GM23338 (cell line): ENCODE measurements at regions not wholly inside any gene's neighbourhood (a gene's known extent, or its start where the extent isn't known, plus 50 kb on each side); places are given as distances from the start of the nearest gene placed in this dataset.

ENCODE experiments used
- ATAC-seq: fragments of 200-7000 bp; cut with Tn5 transposase; 3 replicates; pipeline ENCODE4 v1.9.1; 2020
- DNase-seq: peaks from one replicate; pipeline ENCODE4 v3.0.0-alpha.2; 2015; ENCODE audit warnings: low spot score
- H2AFZ ChIP-seq: fragments of 200-600 bp; sonication (generic); 2 replicates; pipeline ENCODE4 v1.8.0; 2016; ENCODE audit warnings: antibody characterized with exemption, mild to moderate bottlenecking, moderate library complexity
- H3F3A ChIP-seq: fragments of 200-600 bp; sonication (generic); replicated peaks from 2 replicates; pipeline ENCODE4 v1.8.0; 2017; ENCODE audit warnings: antibody characterized with exemption, mixed run types, low read depth
- H3K27ac ChIP-seq: fragments of 200-600 bp; sonication (generic); 2 replicates; pipeline ENCODE4 v1.6.1; 2016; ENCODE audit warnings: low read depth
- H3K27me3 ChIP-seq: fragments of 200-600 bp; sonication (generic); 2 replicates; pipeline ENCODE4 v1.8.0; 2016; ENCODE audit warnings: mild to moderate bottlenecking, mixed run types, moderate library complexity; ENCODE audit not compliant: insufficient read depth
- H3K36me3 ChIP-seq: fragments of 200-600 bp; sonication (generic); 2 replicates; pipeline ENCODE4 v1.8.0; 2016; ENCODE audit warnings: mild to moderate bottlenecking; ENCODE audit not compliant: insufficient read depth
- H3K4me1 ChIP-seq: fragments of 200-600 bp; sonication (generic); 2 replicates; pipeline ENCODE4 v1.8.0; 2016; ENCODE audit warnings: mild to moderate bottlenecking, moderate library complexity; ENCODE audit not compliant: insufficient read depth
- H3K4me2 ChIP-seq: fragments of 200-600 bp; sonication (generic); 2 replicates; pipeline ENCODE4 v1.7.1; 2017; ENCODE audit warnings: mixed run types
- H3K4me3 ChIP-seq: fragments of 200-600 bp; sonication (generic); 2 replicates; pipeline ENCODE4 v1.6.1; 2016; ENCODE audit warnings: mixed run types
- H3K79me2 ChIP-seq: fragments of 200-600 bp; sonication (generic); replicated peaks from 2 replicates; pipeline ENCODE4 v1.8.0; 2017; ENCODE audit warnings: mild to moderate bottlenecking; ENCODE audit not compliant: insufficient read depth
- H3K9me2 ChIP-seq: fragments of 200-600 bp; sonication (generic); 2 replicates; pipeline ENCODE4 v1.8.0; 2017; ENCODE audit not compliant: insufficient read depth
- H4K20me1 ChIP-seq: fragments of 200-600 bp; sonication (generic); replicated peaks from 2 replicates; pipeline ENCODE4 v1.8.0; 2017; ENCODE audit warnings: mild to moderate bottlenecking; ENCODE audit not compliant: insufficient read depth
- H3K27ac Mint-ChIP-seq: 2 replicates; pipeline ENCODE4 v1.8.0; 2020; ENCODE audit warnings: inconsistent platforms, mild to moderate bottlenecking, moderate library complexity, mixed read lengths
- H3K27me3 Mint-ChIP-seq: 3 replicates; pipeline ENCODE4 v1.8.0; 2022; ENCODE audit warnings: low read depth, mild to moderate bottlenecking, moderate library complexity, mixed read lengths, inconsistent platforms; ENCODE audit not compliant: insufficient read depth, poor library complexity
- H3K36me3 Mint-ChIP-seq: 3 replicates; pipeline ENCODE4 v1.8.0; 2021; ENCODE audit warnings: low read depth, mild to moderate bottlenecking, inconsistent platforms, moderate library complexity, mixed read lengths
- H3K4me1 Mint-ChIP-seq: 3 replicates; pipeline ENCODE4 v1.8.0; 2020; ENCODE audit warnings: mild to moderate bottlenecking, inconsistent platforms, mixed read lengths
- H3K4me3 Mint-ChIP-seq: 3 replicates; pipeline ENCODE4 v1.8.0; 2021; ENCODE audit warnings: moderate library complexity, mild to moderate bottlenecking, inconsistent platforms, mixed read lengths
- H3K9me3 Mint-ChIP-seq: 3 replicates; pipeline ENCODE4 v1.8.0; 2020; ENCODE audit warnings: moderate library complexity, mild to moderate bottlenecking, inconsistent platforms, mixed read lengths
- CREB1 ChIP-seq: fragments of 250-450 bp; sonication (Bioruptor Pico); IDR thresholded peaks from 2 replicates; pipeline ENCODE4 v1.5.0; 2020; ENCODE audit warnings: low read depth, mild to moderate bottlenecking, moderate library complexity
- EZH2 ChIP-seq: fragments of 200-600 bp; sonication (generic); IDR thresholded peaks from one replicate; pipeline ENCODE4 v1.8.0; 2017; ENCODE audit warnings: antibody characterized with exemption, mild to moderate bottlenecking, low read depth; ENCODE audit not compliant: unreplicated experiment
- EZH2phosphoT487 ChIP-seq: fragments of 200-600 bp; sonication (generic); IDR thresholded peaks from one replicate; pipeline ENCODE4 v1.8.1; 2018; ENCODE audit warnings: antibody characterized with exemption; ENCODE audit not compliant: unreplicated experiment
- JUNB ChIP-seq: IDR thresholded peaks from one replicate; pipeline ENCODE4 v1.6.1; 2016; ENCODE audit warnings: antibody characterized with exemption; ENCODE audit not compliant: unreplicated experiment
- NANOG ChIP-seq: IDR thresholded peaks from 2 replicates; pipeline ENCODE4 v1.6.1; 2016; ENCODE audit warnings: antibody characterized with exemption, borderline replicate concordance
- POLR2AphosphoS5 ChIP-seq: IDR thresholded peaks from 2 replicates; pipeline ENCODE4 v1.6.1; 2016; ENCODE audit warnings: antibody characterized with exemption, low read depth
- STAT1 ChIP-seq: IDR thresholded peaks from one replicate; pipeline ENCODE4 v1.6.1; 2016; ENCODE audit warnings: antibody characterized with exemption; ENCODE audit not compliant: unreplicated experiment
- ZNF114 ChIP-seq: fragments of 250-450 bp; sonication (Bioruptor Pico); IDR thresholded peaks from 2 replicates; pipeline ENCODE4 v1.5.0; 2020; ENCODE audit warnings: mild to moderate bottlenecking, moderate library complexity
- ZNF462 ChIP-seq: fragments of 250-450 bp; sonication (Bioruptor Pico); IDR thresholded peaks from 2 replicates; pipeline ENCODE4 v1.5.0; 2020; ENCODE audit warnings: mild to moderate bottlenecking, moderate library complexity
- TF ChIP-seq, protein P1 (sequence below): IDR thresholded peaks from one replicate; pipeline ENCODE4 v1.6.1; 2018; ENCODE audit warnings: antibody characterized with exemption; ENCODE audit not compliant: unreplicated experiment
- TF ChIP-seq, protein P2 (sequence below): IDR thresholded peaks from 2 replicates; pipeline ENCODE4 v1.6.1; 2016; ENCODE audit warnings: antibody characterized with exemption

DNA sequence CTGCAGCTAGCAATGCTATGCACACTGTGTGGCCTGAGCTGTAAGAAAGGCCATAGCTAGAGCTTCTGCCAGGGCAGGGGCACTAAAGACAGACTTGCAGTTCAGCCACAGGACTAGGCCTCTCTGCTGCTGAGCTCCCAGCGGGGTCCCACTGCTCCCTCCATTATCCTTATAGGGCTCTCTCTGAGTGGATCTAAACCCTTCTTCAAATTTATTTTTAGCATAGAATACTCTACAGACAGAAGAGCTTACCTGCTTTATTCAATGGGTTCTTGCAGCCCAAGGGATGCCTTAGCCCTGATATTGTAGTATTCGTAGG is 100.9 kb upstream of the MLN start (continued):
- no peak for TF ChIP-seq POLR2AphosphoS5

DNA sequence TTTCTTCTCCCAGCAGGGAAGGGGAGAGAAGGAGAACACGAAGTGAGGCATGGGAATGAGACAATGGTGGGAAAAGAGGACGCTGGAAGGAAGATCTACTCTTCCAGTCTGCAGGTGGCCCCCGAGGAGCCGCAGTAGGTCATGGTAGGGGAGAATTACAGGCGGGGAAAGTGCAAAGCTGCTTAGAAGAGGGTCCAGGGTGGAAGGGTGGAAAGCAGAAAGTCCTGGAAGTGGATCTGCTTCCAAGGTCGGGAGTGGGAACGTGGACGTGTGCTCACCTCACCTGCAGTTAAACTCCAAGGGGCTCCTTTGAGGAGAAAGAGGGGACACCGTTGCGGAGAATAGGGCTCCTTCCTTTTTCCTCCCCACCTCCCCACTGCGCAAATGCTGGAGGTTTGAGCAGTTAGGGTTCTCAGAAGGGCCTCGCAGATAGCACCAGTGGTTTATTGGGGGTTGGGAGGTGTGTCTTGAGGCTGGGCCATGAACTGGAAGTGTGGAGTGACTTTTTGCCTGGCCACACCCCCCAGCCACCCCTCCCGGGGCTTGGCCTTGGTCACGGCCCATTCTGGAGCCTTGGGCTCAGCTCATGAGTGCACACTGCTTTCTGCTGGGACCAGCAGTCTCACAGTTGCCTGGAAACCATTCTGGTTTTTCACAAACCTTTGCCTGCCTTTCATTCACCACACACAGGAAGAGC is 100.4 kb upstream of the MLN start:
- Mint-ChIP-seq H3K27me3 (peaks cover 11% of the 10 kb centered on the region), H3K27ac (peak overlapping the region; percentile 25; the same call in 1 of the 2 replicates), H3K9me3 (no peaks in the 10 kb centered on the region; the same call in 1 of the 3 replicates), H3K4me1 (peaks cover 24% of the 10 kb centered on the region), H3K36me3 (no peaks in the 10 kb centered on the region), H3K4me3 (no peak overlapping the region)
- Histone ChIP-seq H3K4me3 (no peak overlapping the region), H3K27ac (no peak overlapping the region), H3K4me2 (no peak overlapping the region), H2AFZ (no peak overlapping the region), H3F3A (no peaks in the 10 kb centered on the region), H3K27me3 (no peaks in the 10 kb centered on the region), H3K9me2 (no peaks in the 10 kb centered on the region; the same call in 1 of the 2 replicates), H3K36me3 (no peaks in the 10 kb centered on the region), H3K79me2 (no peaks in the 10 kb centered on the region), H4K20me1 (no peaks in the 10 kb centered on the region), H3K4me1 (no peaks in the 10 kb centered on the region)
- no peak for DNase-seq
- no peak for TF ChIP-seq JUNB
- TF ChIP-seq, protein P1, sequence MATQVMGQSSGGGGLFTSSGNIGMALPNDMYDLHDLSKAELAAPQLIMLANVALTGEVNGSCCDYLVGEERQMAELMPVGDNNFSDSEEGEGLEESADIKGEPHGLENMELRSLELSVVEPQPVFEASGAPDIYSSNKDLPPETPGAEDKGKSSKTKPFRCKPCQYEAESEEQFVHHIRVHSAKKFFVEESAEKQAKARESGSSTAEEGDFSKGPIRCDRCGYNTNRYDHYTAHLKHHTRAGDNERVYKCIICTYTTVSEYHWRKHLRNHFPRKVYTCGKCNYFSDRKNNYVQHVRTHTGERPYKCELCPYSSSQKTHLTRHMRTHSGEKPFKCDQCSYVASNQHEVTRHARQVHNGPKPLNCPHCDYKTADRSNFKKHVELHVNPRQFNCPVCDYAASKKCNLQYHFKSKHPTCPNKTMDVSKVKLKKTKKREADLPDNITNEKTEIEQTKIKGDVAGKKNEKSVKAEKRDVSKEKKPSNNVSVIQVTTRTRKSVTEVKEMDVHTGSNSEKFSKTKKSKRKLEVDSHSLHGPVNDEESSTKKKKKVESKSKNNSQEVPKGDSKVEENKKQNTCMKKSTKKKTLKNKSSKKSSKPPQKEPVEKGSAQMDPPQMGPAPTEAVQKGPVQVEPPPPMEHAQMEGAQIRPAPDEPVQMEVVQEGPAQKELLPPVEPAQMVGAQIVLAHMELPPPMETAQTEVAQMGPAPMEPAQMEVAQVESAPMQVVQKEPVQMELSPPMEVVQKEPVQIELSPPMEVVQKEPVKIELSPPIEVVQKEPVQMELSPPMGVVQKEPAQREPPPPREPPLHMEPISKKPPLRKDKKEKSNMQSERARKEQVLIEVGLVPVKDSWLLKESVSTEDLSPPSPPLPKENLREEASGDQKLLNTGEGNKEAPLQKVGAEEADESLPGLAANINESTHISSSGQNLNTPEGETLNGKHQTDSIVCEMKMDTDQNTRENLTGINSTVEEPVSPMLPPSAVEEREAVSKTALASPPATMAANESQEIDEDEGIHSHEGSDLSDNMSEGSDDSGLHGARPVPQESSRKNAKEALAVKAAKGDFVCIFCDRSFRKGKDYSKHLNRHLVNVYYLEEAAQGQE: no peak
- no peak for TF ChIP-seq ZNF462 (CRISPR knock-in tag)
- no peak for TF ChIP-seq EZH2
- no peak for TF ChIP-seq STAT1
- TF ChIP-seq CREB1: no peak
- TF ChIP-seq POLR2AphosphoS5: no peak
- TF ChIP-seq, protein P2, sequence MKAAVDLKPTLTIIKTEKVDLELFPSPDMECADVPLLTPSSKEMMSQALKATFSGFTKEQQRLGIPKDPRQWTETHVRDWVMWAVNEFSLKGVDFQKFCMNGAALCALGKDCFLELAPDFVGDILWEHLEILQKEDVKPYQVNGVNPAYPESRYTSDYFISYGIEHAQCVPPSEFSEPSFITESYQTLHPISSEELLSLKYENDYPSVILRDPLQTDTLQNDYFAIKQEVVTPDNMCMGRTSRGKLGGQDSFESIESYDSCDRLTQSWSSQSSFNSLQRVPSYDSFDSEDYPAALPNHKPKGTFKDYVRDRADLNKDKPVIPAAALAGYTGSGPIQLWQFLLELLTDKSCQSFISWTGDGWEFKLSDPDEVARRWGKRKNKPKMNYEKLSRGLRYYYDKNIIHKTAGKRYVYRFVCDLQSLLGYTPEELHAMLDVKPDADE: no peak
- no peak for TF ChIP-seq ZNF114 (CRISPR knock-in tag)
- TF ChIP-seq EZH2phosphoT487: no peak
- no peak for TF ChIP-seq NANOG
- peak; percentile 43; the same call in 2 of the 3 replicates for ATAC-seq
